ENCODE measurements at regions not wholly inside any gene's neighbourhood (a gene's known extent, or its start where the extent isn't known, plus 50 kb on each side); places are given as distances from the start of the nearest gene placed in this dataset.
A peak's percentile ranks its signal among the peaks of the same experiment; 100 is the strongest.
"Not testable (repeated sequence)": the region's sequence is repeated elsewhere in the genome, so short reads cannot be mapped to it uniquely, and the experiment has no call there.

DNA sequence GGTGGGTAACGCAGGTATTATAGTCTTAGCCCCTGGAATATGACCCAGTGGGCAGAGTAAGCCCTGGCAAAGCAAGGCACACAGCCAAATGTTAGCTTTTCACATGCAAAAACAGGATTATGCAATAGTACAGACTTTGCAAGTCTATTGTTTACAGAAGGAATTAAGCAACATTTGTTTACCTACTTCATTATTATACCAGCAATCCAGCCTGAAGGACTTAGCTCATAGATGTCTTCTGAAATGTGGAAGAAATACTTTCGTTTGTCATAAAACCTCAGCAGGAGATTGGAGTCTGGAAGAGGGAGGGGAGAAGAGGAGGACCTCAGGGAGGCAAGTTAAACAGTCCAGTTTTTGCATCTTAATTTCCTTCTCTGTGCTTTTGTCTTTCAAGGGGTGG, 226.7 kb upstream of the CENPE start:
- TF ChIP-seq POU2F2 (IDR thresholded peaks at IDR 0.05; ENCODE audit: low read depth, low read length) (no peak), POLR2AphosphoS5 (IDR thresholded peaks at IDR 0.05; ENCODE audit: low read depth, low read length) (no peak), PAX5 (IDR thresholded peaks at IDR 0.05; ENCODE audit: insufficient read depth, low read length, severe bottlenecking) (no peak), SPI1 (IDR thresholded peaks at IDR 0.05; ENCODE audit: low read depth, low read length) (no peak), TAF1 (IDR thresholded peaks at IDR 0.05; ENCODE audit: low read depth, low read length) (no peak), POLR2A (IDR thresholded peaks at IDR 0.05; ENCODE audit: low read depth, low read length) (no peak)
- no peak for FAIRE-seq
- no peak for DNase-seq (ENCODE audit: insufficient read length, low spot score)

DNA sequence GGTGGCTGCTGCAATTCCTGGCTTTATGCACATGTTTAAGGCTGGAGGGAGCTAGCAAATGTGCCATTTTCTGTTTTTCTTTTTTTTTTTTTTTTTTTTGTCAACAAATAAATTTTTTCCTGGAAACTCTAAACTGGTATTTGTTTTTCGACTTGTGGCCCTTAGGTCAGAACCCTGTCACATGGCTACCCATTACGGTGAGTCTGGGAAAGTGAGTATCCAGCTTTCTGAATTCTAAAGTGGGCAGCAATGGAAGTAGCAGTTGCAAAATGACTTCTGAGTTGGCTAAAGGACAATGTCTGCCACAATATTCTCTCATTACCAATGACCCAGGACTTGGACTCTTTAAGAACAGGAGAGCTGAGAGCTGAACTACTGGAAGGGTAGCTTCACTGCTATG, 225.1 kb upstream of the CENPE start:
- no peak for TF ChIP-seq PAX5 (IDR thresholded peaks at IDR 0.05; ENCODE audit: insufficient read depth, low read length, severe bottlenecking)
- no peak for TF ChIP-seq TAF1 (IDR thresholded peaks at IDR 0.05; ENCODE audit: low read depth, low read length)
- TF ChIP-seq POLR2A (IDR thresholded peaks at IDR 0.05; ENCODE audit: low read depth, low read length): no peak
- TF ChIP-seq POLR2AphosphoS5 (IDR thresholded peaks at IDR 0.05; ENCODE audit: low read depth, low read length): no peak
- no peak for TF ChIP-seq SPI1 (IDR thresholded peaks at IDR 0.05; ENCODE audit: low read depth, low read length)
- no peak for TF ChIP-seq POU2F2 (IDR thresholded peaks at IDR 0.05; ENCODE audit: low read depth, low read length)
- DNase-seq (ENCODE audit: insufficient read length, low spot score): no peak
- no peak for FAIRE-seq

DNA sequence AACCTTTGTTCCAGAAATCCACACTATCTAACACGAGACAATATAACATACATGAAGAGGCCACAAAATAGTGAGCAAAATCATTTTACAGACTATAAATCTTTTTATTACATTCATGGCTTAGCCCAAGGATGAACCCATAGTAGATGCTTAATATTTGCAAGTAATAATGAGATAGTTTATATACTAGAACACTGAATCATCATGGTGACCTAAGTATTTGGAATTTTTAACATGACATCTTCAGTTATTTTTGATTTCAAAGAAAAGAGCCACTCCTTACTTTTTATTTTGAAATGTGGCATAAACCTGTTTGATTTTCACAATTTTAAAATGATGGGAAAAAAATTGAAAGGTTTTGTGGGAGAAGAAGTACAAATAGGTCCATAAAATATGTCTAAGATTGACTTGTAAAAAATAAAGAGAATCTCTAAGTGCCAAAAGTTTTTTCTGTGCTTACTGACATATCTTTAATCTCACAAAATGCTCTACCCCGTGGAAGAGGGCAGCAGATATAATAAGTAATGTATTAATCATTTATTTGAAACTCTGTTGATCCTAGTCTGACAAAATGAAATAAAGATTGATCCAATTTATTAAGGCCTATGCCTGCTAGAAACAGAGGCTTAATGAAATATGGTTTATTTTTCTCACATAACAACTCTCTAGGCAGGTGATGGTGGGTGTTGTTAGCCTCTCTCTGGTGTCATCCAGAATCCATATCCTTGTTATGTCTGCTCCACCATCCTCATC, 224.5 kb upstream of the CENPE start:
- TF ChIP-seq SPI1 (IDR thresholded peaks at IDR 0.05; ENCODE audit: low read depth, low read length): no peak
- no peak for TF ChIP-seq POLR2A (IDR thresholded peaks at IDR 0.05; ENCODE audit: low read depth, low read length)
- no peak for TF ChIP-seq PAX5 (IDR thresholded peaks at IDR 0.05; ENCODE audit: insufficient read depth, low read length, severe bottlenecking)
- TF ChIP-seq POLR2AphosphoS5 (IDR thresholded peaks at IDR 0.05; ENCODE audit: low read depth, low read length): no peak
- no peak for TF ChIP-seq POU2F2 (IDR thresholded peaks at IDR 0.05; ENCODE audit: low read depth, low read length)
- no peak for TF ChIP-seq TAF1 (IDR thresholded peaks at IDR 0.05; ENCODE audit: low read depth, low read length)
- no peak for FAIRE-seq
- no peak for DNase-seq (ENCODE audit: insufficient read length, low spot score)

DNA sequence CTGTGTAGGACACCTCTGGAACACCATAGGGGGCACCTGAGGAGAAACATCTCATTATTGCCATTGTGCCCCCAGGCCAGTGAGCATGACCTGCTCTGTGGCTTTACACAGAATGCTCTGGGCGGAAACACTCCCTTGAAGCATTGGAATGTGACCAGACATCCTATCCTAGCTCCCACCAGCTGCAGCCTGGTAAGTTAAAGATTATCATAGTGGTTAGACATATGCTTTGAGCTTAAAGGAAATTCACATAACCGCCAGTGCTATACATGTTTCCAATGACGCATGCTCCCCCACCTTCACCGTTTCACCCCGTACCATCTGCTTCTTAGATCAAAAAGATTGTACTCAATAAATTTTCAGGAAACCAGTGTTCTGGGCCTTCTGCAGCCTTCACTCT, 217.7 kb upstream of the CENPE start:
- DNase-seq (ENCODE audit: insufficient read length, low spot score) (no peak), FAIRE-seq (no peak)
- no peak for TF ChIP-seq POLR2AphosphoS5 (IDR thresholded peaks at IDR 0.05; ENCODE audit: low read depth, low read length)
- TF ChIP-seq POLR2A (IDR thresholded peaks at IDR 0.05; ENCODE audit: low read depth, low read length): no peak
- no peak for TF ChIP-seq TAF1 (IDR thresholded peaks at IDR 0.05; ENCODE audit: low read depth, low read length)

DNA sequence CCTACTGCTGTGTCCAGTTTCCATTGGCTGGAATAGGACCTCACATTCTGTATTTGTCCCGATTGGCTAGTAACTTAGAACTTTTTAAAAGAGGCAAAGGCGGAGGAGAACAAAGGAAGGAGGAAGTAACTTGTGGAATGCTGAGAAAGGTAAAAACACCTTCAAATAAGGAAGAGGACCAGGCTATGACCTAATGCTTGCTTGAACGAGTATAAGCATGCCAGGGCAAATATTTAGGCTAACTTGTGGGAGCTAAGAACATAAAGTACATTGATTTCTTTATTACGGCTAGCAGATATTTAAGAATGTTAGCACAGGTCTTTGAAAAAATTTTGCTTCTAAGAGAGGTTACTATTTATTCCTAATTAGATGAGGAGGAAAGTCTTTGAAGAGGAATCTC, 214.5 kb upstream of the CENPE start:
- DNase-seq (ENCODE audit: insufficient read length, low spot score): not testable (repeated sequence)

DNA sequence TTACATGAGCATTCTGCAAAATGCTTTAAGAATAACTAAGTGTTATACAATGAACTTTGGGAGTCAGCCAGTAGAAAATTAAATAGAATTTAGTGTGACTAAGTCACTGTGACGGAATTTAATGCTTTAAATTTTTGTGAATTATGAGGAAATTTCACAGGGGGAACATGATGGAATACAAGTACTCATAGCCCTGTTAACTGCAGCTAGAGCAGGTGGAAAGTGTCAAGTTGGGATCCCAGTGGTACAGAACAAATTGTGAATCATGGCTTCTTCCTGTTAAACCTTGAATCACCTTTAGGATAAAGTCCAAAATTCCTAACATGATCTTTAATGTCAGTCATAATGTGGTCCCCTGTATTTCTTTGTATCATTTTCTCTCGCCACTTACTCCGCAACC, 212.2 kb upstream of the CENPE start:
- no peak for DNase-seq (ENCODE audit: insufficient read length, low spot score)
- no peak for FAIRE-seq
- TF ChIP-seq PAX5 (IDR thresholded peaks at IDR 0.05; ENCODE audit: insufficient read depth, low read length, severe bottlenecking): no peak
- no peak for TF ChIP-seq POU2F2 (IDR thresholded peaks at IDR 0.05; ENCODE audit: low read depth, low read length)
- no peak for TF ChIP-seq SPI1 (IDR thresholded peaks at IDR 0.05; ENCODE audit: low read depth, low read length)
- no peak for TF ChIP-seq POLR2A (IDR thresholded peaks at IDR 0.05; ENCODE audit: low read depth, low read length)
- TF ChIP-seq POLR2AphosphoS5 (IDR thresholded peaks at IDR 0.05; ENCODE audit: low read depth, low read length): no peak
- no peak for TF ChIP-seq TAF1 (IDR thresholded peaks at IDR 0.05; ENCODE audit: low read depth, low read length)

More for the DNA sequence above, 214.5 kb upstream of the CENPE start:
- FAIRE-seq: not testable (repeated sequence)

DNA sequence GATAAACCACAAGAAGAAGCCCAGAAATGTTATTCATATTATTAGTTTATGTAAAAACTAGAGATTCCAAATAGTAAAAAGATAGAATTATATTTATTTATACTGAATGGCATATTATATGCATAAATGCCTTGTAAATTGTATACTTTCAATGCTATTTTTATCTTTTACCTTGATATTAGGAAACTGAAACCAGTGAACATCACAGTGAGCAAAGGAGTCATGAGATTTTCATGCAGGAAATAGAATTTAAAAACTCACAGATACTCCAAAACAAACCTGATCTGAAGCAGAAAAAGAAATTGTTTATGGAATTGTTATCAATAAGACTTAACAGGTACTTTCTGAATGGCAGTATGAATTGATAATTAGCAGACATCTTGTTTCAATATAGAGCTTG, 207.3 kb upstream of the CENPE start:
- TF ChIP-seq POLR2AphosphoS5 (IDR thresholded peaks at IDR 0.05; ENCODE audit: low read depth, low read length) (no peak), PAX5 (IDR thresholded peaks at IDR 0.05; ENCODE audit: insufficient read depth, low read length, severe bottlenecking) (no peak), SPI1 (IDR thresholded peaks at IDR 0.05; ENCODE audit: low read depth, low read length) (no peak), POLR2A (IDR thresholded peaks at IDR 0.05; ENCODE audit: low read depth, low read length) (no peak), POU2F2 (IDR thresholded peaks at IDR 0.05; ENCODE audit: low read depth, low read length) (no peak), TAF1 (IDR thresholded peaks at IDR 0.05; ENCODE audit: low read depth, low read length) (no peak)
- FAIRE-seq: no peak
- DNase-seq (ENCODE audit: insufficient read length, low spot score): no peak

DNA sequence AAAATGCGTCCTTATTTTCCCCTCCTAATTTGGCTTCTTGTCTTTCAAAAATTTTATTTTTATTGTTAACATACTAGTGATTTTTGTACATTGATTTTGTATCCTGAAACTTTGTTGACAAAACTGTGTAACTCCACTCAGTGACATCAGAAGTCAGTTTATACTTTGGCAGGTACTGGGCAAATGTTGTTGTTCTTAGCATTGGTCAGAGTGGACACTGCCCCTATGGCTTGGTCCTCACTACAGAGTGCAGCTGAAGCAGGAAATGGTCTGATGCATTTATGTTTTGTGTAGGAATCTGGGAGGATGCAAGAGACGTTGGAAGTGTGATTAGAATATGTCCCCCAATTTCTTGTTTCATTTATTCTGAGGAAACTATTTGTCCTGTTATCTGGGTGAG, 205.5 kb upstream of the CENPE start:
- TF ChIP-seq POLR2AphosphoS5 (IDR thresholded peaks at IDR 0.05; ENCODE audit: low read depth, low read length) (no peak), POLR2A (IDR thresholded peaks at IDR 0.05; ENCODE audit: low read depth, low read length) (no peak), TAF1 (IDR thresholded peaks at IDR 0.05; ENCODE audit: low read depth, low read length) (no peak), PAX5 (IDR thresholded peaks at IDR 0.05; ENCODE audit: insufficient read depth, low read length, severe bottlenecking) (no peak), SPI1 (IDR thresholded peaks at IDR 0.05; ENCODE audit: low read depth, low read length) (no peak), POU2F2 (IDR thresholded peaks at IDR 0.05; ENCODE audit: low read depth, low read length) (no peak)
- no peak for FAIRE-seq
- no peak for DNase-seq (ENCODE audit: insufficient read length, low spot score)

DNA sequence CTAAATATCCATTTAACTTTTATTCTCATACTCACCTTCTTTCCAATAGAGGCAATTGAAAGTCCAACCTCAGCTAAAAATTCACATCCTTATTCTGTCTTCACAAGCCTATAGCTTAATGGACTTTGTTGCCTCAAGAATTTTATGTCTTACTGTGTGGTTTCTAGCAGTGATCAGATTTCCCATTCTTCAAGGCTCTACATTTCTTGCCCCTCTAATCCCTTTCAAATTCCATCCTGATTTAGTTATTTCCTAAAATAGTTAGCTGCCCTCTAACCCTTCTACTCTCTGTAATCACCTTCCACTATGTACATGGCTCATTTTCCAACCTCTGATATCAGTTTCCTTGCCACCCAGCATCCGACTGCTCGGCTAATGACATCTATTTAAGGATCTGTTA, 204.1 kb upstream of the CENPE start:
- FAIRE-seq: no peak
- DNase-seq (ENCODE audit: insufficient read length, low spot score): no peak
- no peak for TF ChIP-seq POLR2AphosphoS5 (IDR thresholded peaks at IDR 0.05; ENCODE audit: low read depth, low read length)
- no peak for TF ChIP-seq PAX5 (IDR thresholded peaks at IDR 0.05; ENCODE audit: insufficient read depth, low read length, severe bottlenecking)
- no peak for TF ChIP-seq SPI1 (IDR thresholded peaks at IDR 0.05; ENCODE audit: low read depth, low read length)
- no peak for TF ChIP-seq TAF1 (IDR thresholded peaks at IDR 0.05; ENCODE audit: low read depth, low read length)
- no peak for TF ChIP-seq POU2F2 (IDR thresholded peaks at IDR 0.05; ENCODE audit: low read depth, low read length)
- no peak for TF ChIP-seq POLR2A (IDR thresholded peaks at IDR 0.05; ENCODE audit: low read depth, low read length)

DNA sequence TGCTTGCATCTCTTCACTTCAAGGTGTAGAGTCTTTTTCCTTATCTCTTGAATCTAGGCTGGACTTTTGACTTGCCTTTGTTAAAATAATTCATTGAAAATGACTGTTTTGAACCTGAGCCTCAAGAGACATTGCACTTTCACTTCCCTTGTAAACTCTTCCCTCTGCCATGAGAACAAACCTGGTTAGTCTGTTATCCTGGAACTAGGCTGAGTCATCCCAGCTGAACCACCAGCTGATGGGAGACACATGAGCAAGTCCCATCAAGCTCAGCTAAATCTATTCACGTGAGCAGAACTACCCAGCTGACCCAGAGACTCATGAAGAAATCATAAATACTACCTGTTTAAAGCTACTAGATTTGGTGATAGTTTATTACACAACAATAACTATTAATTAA, 202.3 kb upstream of the CENPE start:
- FAIRE-seq (no peak), DNase-seq (ENCODE audit: insufficient read length, low spot score) (no peak)
- no peak for TF ChIP-seq POLR2AphosphoS5 (IDR thresholded peaks at IDR 0.05; ENCODE audit: low read depth, low read length)
- TF ChIP-seq SPI1 (IDR thresholded peaks at IDR 0.05; ENCODE audit: low read depth, low read length): peak; percentile 76
- TF ChIP-seq TAF1 (IDR thresholded peaks at IDR 0.05; ENCODE audit: low read depth, low read length): no peak
- TF ChIP-seq PAX5 (IDR thresholded peaks at IDR 0.05; ENCODE audit: insufficient read depth, low read length, severe bottlenecking): no peak

Measured in GM12891 (cell line).